Loucy (cell line): ENCODE measurements at regions not wholly inside any gene's neighbourhood (a gene's known extent, or its start where the extent isn't known, plus 50 kb on each side); places are given as distances from the start of the nearest gene placed in this dataset.
A peak's percentile ranks its signal among the peaks of the same experiment; 100 is the strongest.

Experiments used
- H2AFZ ChIP-seq: fragments of 200-600 bp; sonication (generic); 2 replicates; pipeline ENCODE4 v1.6.0; 2016; ENCODE audit warnings: antibody characterized with exemption, mild to moderate bottlenecking, low read length, moderate library complexity
- H3F3A ChIP-seq: fragments of 200-600 bp; 2 replicates; pipeline ENCODE4 v1.6.0; 2016; ENCODE audit warnings: antibody characterized with exemption, low read depth, mild to moderate bottlenecking
- H3K27me3 ChIP-seq: fragments of 200-600 bp; sonication (generic); 2 replicates; pipeline ENCODE4 v1.6.1; 2014; ENCODE audit warnings: low read length, mild to moderate bottlenecking; ENCODE audit not compliant: insufficient read depth, poor library complexity, severe bottlenecking
- H3K36me3 ChIP-seq: fragments of 200-600 bp; sonication (generic); 2 replicates; pipeline ENCODE4 v1.6.1; 2016; ENCODE audit warnings: low read length; ENCODE audit not compliant: insufficient read depth
- H3K4me1 ChIP-seq: fragments of 200-600 bp; sonication (generic); 2 replicates; pipeline ENCODE4 v1.5.1; 2014; ENCODE audit warnings: low read length, mild to moderate bottlenecking; ENCODE audit not compliant: insufficient read depth, poor library complexity, severe bottlenecking
- H3K4me2 ChIP-seq: fragments of 200-600 bp; sonication (generic); 2 replicates; pipeline ENCODE4 v1.6.0; 2014; ENCODE audit warnings: antibody characterized with exemption, low read length, low read depth, mild to moderate bottlenecking; ENCODE audit not compliant: poor library complexity, severe bottlenecking
- H3K4me3 ChIP-seq: fragments of 200-600 bp; sonication (generic); 2 replicates; pipeline ENCODE4 v1.5.1; 2014; ENCODE audit warnings: low read length, mild to moderate bottlenecking, mixed read lengths; ENCODE audit not compliant: poor library complexity, severe bottlenecking
- H3K79me2 ChIP-seq: fragments of 200-600 bp; sonication (generic); 2 replicates; pipeline ENCODE4 v1.6.1; 2014; ENCODE audit warnings: low read length; ENCODE audit not compliant: insufficient read depth
- H3K9ac ChIP-seq: fragments of 200-600 bp; sonication (generic); 2 replicates; pipeline ENCODE4 v1.6.0; 2014; ENCODE audit warnings: mild to moderate bottlenecking, low read depth, low read length, moderate library complexity; ENCODE audit not compliant: poor library complexity, severe bottlenecking
- H3K9me2 ChIP-seq: fragments of 200-600 bp; sonication (generic); replicated peaks from 2 replicates; pipeline ENCODE4 v1.6.1; 2016; ENCODE audit warnings: low read depth, low read length, mixed read lengths
- H3K9me3 ChIP-seq: fragments of 200-600 bp; sonication (generic); 2 replicates; pipeline ENCODE4 v1.6.1; 2014; ENCODE audit warnings: mild to moderate bottlenecking, antibody characterized with exemption, low read length, low read depth; ENCODE audit not compliant: insufficient read depth
- H4K20me1 ChIP-seq: fragments of 200-600 bp; sonication (generic); 2 replicates; pipeline ENCODE4 v1.6.0; 2014; ENCODE audit warnings: antibody characterized with exemption, low read length, mild to moderate bottlenecking; ENCODE audit not compliant: insufficient read depth, poor library complexity, severe bottlenecking
- CTCF ChIP-seq: fragments of 200-600 bp; sonication (generic); conservative IDR thresholded peaks from 2 replicates; pipeline ENCODE4 v1.5.1; 2014; ENCODE audit warnings: mild to moderate bottlenecking, antibody characterized with exemption, low read length
- EZH2phosphoT487 ChIP-seq: fragments of 200-600 bp; IDR thresholded peaks from 2 replicates; pipeline ENCODE4 v1.6.1; 2018; ENCODE audit warnings: antibody characterized with exemption, mild to moderate bottlenecking, moderate library complexity, borderline replicate concordance

- H3K79me2 ChIP-seq = no peaks in the 10 kb centered on the region
- H3F3A ChIP-seq = no peaks in the 10 kb centered on the region
- H3K9ac ChIP-seq = no peak overlapping the region
- peak overlapping the region; percentile 51; the same call in 1 of the 2 replicates for H2AFZ ChIP-seq
- no peak overlapping the region for H3K4me3 ChIP-seq
- no peak overlapping the region for H3K4me2 ChIP-seq
- no peaks in the 10 kb centered on the region for H3K9me2 ChIP-seq
- no peaks in the 10 kb centered on the region for H3K27me3 ChIP-seq
- H3K4me1 ChIP-seq = no peaks in the 10 kb centered on the region
- TF ChIP-seq EZH2phosphoT487 = no peak
- TF ChIP-seq CTCF = no peak
- H3K9me3 ChIP-seq = no peaks in the 10 kb centered on the region
- no peaks in the 10 kb centered on the region for H4K20me1 ChIP-seq
- H3K36me3 ChIP-seq = no peaks in the 10 kb centered on the region
Observed at GRCh38 chr17:69997332-69997731, 77.7 kb upstream of the KCNJ16 start.

- Histone ChIP-seq H4K20me1 (no peaks in the 10 kb centered on the region), H3K79me2 (no peaks in the 10 kb centered on the region), H3K9ac (no peak overlapping the region), H3K27me3 (no peaks in the 10 kb centered on the region), H3K4me2 (no peak overlapping the region), H3K4me1 (no peaks in the 10 kb centered on the region), H2AFZ (no peak overlapping the region), H3F3A (no peaks in the 10 kb centered on the region), H3K9me2 (no peaks in the 10 kb centered on the region), H3K9me3 (no peaks in the 10 kb centered on the region), H3K36me3 (no peaks in the 10 kb centered on the region), H3K4me3 (no peak overlapping the region)
- TF ChIP-seq CTCF (no peak), EZH2phosphoT487 (no peak)
Observed at GRCh38 chr17:69999253-69999652, 75.8 kb upstream of the KCNJ16 start.

GRCh38 chr17:70006159-70006558 lies 68.9 kb upstream of the KCNJ16 start:
- Histone ChIP-seq H3K36me3 (no peaks in the 10 kb centered on the region), H3K9me3 (no peaks in the 10 kb centered on the region), H3K79me2 (no peaks in the 10 kb centered on the region), H4K20me1 (no peaks in the 10 kb centered on the region), H3K4me1 (no peaks in the 10 kb centered on the region), H3K9me2 (no peaks in the 10 kb centered on the region), H3K4me3 (no peak overlapping the region), H3K9ac (no peak overlapping the region), H3K27me3 (no peaks in the 10 kb centered on the region), H2AFZ (no peak overlapping the region), H3K4me2 (no peak overlapping the region), H3F3A (no peaks in the 10 kb centered on the region)
- TF ChIP-seq CTCF (no peak), EZH2phosphoT487 (no peak)
